ENCODE measurements at regions not wholly inside any gene's neighbourhood (a gene's known extent, or its start where the extent isn't known, plus 50 kb on each side); places are given as distances from the start of the nearest gene placed in this dataset.
A peak's percentile ranks its signal among the peaks of the same experiment; 100 is the strongest.

GRCh38 chr14:28077021-28077420, 689.6 kb upstream of the FOXG1 start:
- in situ Hi-C loops (cut with HindIII; ENCODE audit: low pct_unique_long_range_greater_than_20kb, low sequenced_read_pairs) = no loop called here
- DNase-seq (ENCODE audit: low read depth, low spot score) = no peak

GRCh38 chr14:28083389-28083788, 683.2 kb upstream of the FOXG1 start:
- no peak for DNase-seq (ENCODE audit: low read depth, low spot score)

DNA sequence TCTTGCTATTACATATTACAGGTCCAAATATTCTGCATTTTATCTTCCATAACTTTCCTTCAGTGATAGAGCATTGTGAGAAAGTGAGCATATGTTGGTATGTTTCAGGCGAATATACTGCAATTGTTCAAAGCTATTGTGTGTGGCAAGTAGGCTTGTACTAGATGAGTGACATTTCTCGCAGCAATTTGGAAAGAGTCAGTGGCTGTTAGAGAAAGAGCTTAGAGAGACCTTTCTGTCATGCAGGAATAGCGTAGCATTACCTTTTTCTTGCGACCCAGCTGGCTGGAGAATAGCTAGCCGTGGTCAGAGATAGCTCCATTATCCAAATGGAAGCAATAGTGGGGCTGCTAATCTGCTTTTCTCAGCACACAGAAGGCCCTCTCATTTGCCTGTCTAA, 678.5 kb upstream of the FOXG1 start:
- DNase-seq (ENCODE audit: low read depth, low spot score) = no peak
- in situ Hi-C loops (cut with HindIII; ENCODE audit: low pct_unique_long_range_greater_than_20kb, low sequenced_read_pairs) = no loop called here

More at GRCh38 chr14:28083389-28083788, 683.2 kb upstream of the FOXG1 start:
- in situ Hi-C loops (cut with HindIII; ENCODE audit: low pct_unique_long_range_greater_than_20kb, low sequenced_read_pairs) = no loop called here

GRCh38 chr14:28097585-28097984, 669.0 kb upstream of the FOXG1 start:
- no peak for DNase-seq (ENCODE audit: low read depth, low spot score)
- in situ Hi-C loops (cut with HindIII; ENCODE audit: low pct_unique_long_range_greater_than_20kb, low sequenced_read_pairs) = no loop called here

GRCh38 chr14:28098856-28099255, 667.7 kb upstream of the FOXG1 start:
- in situ Hi-C loops (cut with HindIII; ENCODE audit: low pct_unique_long_range_greater_than_20kb, low sequenced_read_pairs) = no loop called here
- DNase-seq (ENCODE audit: low read depth, low spot score) = no peak

GRCh38 chr14:28102001-28102400, 664.6 kb upstream of the FOXG1 start:
- in situ Hi-C loops (cut with HindIII; ENCODE audit: low pct_unique_long_range_greater_than_20kb, low sequenced_read_pairs) = no loop called here
- no peak for DNase-seq (ENCODE audit: low read depth, low spot score)

DNA sequence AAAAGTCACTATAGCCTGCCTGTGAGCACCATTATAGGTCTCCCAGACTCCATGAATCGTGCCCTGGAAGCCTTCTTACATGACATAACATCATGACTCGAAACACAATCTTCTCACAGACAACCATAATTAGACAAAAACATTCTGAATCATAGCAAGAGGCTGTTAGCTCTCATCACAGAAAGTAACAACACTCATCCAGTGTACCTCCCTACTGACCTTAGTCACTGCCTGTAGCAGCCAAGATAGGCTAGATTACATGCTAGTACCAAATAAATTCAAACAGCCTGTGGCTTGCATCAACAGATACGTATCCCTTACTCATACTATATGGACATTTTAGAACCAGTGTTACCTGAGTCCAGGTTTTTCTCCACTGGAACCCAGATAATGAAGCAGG, 663.8 kb upstream of the FOXG1 start:
- no peak for DNase-seq (ENCODE audit: low read depth, low spot score)
- in situ Hi-C loops (cut with HindIII; ENCODE audit: low pct_unique_long_range_greater_than_20kb, low sequenced_read_pairs) = no loop called here

DNA sequence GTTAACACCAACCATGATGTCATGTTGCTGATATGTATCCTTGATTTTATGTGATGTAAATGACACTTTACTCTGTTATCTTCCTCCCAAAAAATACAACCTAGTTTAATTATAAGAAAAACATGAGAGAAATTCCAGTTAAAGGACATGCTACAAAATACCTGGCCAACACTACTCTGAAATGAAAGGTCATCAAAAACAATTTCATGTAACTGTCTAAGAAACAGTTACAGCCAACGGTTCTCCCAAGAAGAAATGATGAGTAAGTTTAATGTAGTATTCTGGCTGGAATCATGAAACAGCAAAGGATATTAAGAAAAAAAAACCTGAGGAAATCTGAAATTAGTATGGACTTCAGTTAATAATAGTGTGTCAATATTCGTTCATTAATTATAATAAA, 653.3 kb upstream of the FOXG1 start:
- in situ Hi-C loops (cut with HindIII; ENCODE audit: low pct_unique_long_range_greater_than_20kb, low sequenced_read_pairs) = no loop called here
- no peak for DNase-seq (ENCODE audit: low read depth, low spot score)

GRCh38 chr14:28116716-28117115, 649.9 kb upstream of the FOXG1 start:
- in situ Hi-C loops (cut with HindIII; ENCODE audit: low pct_unique_long_range_greater_than_20kb, low sequenced_read_pairs) = no loop called here
- peak; percentile 21 for DNase-seq (ENCODE audit: low read depth, low spot score)

DNA sequence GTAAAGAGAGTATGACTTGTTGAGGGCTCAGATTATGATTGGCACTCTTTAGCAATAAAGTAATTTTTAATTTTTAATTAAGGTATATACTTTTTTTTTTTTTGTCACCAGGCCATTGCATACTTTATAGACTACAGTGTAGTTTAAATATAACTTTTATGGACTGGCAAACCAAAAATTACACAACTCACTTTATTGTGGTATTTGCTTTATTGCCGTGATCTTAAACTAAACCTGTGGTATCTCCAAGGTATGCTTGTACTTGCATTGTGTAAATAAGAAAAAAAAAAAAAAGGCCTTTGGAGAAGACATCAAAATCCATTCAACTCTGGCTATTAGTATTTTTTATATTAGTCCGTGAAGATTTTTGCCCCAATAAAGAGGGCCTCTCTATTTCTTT, 646.7 kb upstream of the FOXG1 start:
- DNase-seq (ENCODE audit: low read depth, low spot score) = no peak

DNA sequence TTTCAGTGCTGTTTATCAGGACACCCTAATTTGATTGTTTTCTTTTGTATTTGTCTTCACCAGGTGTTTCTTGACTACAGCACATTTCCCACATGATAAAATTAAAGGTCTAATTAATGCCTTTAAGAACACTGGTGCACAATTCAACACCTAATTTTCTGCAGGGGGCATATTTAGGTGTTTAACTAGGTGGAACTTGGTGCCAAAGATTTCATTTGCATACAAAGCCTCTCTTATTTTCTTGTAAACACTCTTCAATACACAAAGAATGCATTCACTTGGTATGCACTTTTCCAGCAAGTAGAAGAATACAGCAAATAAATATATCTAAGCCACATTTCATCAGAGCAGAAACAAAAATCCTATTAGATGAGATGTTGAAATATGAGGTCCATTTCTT, 646.2 kb upstream of the FOXG1 start:
- no peak for DNase-seq (ENCODE audit: low read depth, low spot score)
- in situ Hi-C loops (cut with HindIII; ENCODE audit: low pct_unique_long_range_greater_than_20kb, low sequenced_read_pairs) = no loop called here

More for the DNA sequence above, 646.7 kb upstream of the FOXG1 start:
- in situ Hi-C loops (cut with HindIII; ENCODE audit: low pct_unique_long_range_greater_than_20kb, low sequenced_read_pairs) = no loop called here

DNA sequence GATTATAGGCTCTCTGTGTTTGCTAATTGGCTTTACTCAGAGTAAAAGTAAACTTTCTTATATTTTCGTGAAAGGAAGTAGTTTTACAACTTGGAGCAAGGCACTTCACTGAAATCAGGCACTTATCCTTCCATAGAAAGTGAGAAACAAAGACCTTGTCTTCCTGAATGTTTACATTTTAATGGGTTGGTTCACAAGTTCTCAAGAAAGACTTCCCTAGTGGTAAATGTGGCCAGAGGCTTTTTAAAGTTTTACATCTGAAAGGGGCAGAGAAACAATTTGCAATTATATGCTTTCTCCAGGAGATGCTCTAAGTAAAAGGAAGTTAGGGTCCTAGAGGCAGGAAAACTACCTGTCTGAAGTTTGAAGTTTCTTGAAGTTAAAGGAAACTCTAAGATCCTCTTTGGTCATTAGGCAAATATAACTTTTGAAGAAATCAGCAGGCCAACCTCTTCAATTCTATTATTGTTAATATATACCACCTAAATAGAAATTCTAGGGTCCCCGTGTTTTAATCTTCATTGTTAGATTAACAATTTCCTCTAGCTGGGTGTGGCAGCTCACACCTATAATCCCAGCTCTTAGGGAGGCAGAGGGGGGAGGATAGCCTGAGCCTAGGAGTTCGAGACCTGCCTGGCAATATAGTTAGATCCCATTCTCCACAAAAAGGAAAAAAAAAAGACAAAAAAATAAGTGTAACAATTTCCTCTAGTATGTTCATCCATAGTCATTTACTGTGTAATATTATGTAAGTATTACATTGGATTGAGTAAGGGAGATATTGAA, 644.9 kb upstream of the FOXG1 start:
- DNase-seq (ENCODE audit: low read depth, low spot score) = no peak
- in situ Hi-C loops (cut with HindIII; ENCODE audit: low pct_unique_long_range_greater_than_20kb, low sequenced_read_pairs) = no loop called here

DNA sequence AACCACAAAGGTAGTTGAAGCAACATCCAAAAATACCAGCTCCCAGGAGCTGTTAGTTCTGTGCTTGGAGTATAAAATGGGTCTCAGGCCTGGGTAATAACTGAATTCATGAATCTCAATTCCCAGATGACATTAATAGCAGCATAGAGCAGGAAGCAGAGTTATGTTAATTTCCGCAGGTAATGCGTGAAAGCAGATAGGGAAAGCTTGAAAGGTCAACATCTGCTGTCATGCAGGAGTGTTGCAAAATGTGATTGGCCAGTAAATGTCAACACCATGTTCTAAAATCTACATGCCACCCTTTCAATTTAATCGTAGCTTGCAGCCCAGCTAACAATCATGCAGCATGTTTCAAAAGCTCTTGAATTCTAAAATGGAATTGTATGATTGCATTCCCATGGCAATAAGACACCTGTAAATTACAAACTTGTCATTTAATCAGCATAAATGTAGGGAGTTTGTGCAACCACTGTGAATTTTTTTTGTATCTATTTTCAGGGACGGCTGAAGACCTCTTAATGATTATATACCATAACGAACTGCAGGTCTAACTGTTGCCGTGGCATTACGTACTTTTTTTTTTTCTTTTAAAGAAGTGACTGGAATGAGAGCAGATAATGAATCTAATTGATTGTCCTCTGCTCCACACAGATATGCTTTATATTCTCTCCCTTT, 635.8 kb upstream of the FOXG1 start:
- in situ Hi-C loops (cut with HindIII; ENCODE audit: low pct_unique_long_range_greater_than_20kb, low sequenced_read_pairs) = no loop called here
- DNase-seq (ENCODE audit: low read depth, low spot score) = no peak

- in situ Hi-C loops (cut with HindIII; ENCODE audit: low pct_unique_long_range_greater_than_20kb, low sequenced_read_pairs) = no loop called here
- DNase-seq (ENCODE audit: low read depth, low spot score) = no peak
Measured at GRCh38 chr14:28138341-28138740, 628.2 kb upstream of the FOXG1 start.

DNA sequence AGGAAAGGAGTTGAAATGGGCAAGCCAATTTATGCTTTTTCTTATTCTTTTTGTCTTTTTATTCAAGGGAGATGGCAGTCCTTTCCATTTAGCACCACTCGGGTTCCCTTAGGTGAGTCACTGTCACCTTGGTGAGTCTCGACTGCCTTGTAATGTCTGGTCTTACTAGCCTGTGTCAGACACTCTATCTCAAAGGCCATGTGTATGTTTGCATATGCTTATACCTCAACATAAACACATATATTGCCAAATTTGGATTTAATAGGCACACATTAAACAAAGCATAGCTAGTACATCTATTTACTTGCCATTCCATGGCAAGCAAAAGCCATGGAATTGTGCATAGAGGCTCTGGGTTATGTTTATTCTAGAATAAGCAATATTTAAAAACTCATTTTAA, 624.9 kb upstream of the FOXG1 start:
- in situ Hi-C loops (cut with HindIII; ENCODE audit: low pct_unique_long_range_greater_than_20kb, low sequenced_read_pairs) = no loop called here
- DNase-seq (ENCODE audit: low read depth, low spot score) = no peak

DNA sequence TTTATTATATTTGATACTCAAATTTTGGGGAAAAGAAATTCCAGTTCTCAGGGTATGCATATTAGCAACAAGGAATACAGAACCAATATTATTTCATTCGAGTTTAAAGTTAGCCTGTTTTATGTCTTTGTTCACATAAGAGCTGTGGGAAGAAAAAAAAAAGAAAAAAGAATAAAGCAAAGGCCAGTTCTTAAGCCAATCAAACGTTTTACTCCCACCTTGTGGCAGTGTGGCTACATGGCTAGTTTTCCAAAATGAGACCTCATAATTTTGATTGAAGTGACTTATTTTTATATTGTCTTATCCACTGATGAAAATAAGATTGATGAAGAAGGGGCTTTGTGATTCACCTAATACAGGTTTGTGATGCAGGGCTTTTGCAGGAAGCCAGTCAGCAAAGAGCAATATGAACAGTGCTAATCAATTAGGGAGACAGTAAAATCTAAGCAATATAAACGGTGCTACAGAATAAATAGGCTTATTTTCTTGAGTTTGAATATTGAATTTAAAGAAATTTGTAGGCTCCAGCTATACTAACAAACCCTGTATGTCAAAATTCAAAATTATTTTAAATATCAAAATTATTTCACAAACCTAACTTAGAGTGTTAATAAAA, 624.1 kb upstream of the FOXG1 start:
- in situ Hi-C loops (cut with HindIII; ENCODE audit: low pct_unique_long_range_greater_than_20kb, low sequenced_read_pairs) = no loop called here
- DNase-seq (ENCODE audit: low read depth, low spot score) = peak; percentile 45

GRCh38 chr14:28143316-28143715, 623.3 kb upstream of the FOXG1 start:
- peak; percentile 12 for DNase-seq (ENCODE audit: low read depth, low spot score)
- in situ Hi-C loops (cut with HindIII; ENCODE audit: low pct_unique_long_range_greater_than_20kb, low sequenced_read_pairs) = no loop called here

GRCh38 chr14:28151926-28152325, 614.7 kb upstream of the FOXG1 start:
- in situ Hi-C loops (cut with HindIII; ENCODE audit: low pct_unique_long_range_greater_than_20kb, low sequenced_read_pairs) = no loop called here
- no peak for DNase-seq (ENCODE audit: low read depth, low spot score)

Data from SK-MEL-5 (cell line).